ENCODE measurements at regions not wholly inside any gene's neighbourhood (a gene's known extent, or its start where the extent isn't known, plus 50 kb on each side); places are given as distances from the start of the nearest gene placed in this dataset.

DNA sequence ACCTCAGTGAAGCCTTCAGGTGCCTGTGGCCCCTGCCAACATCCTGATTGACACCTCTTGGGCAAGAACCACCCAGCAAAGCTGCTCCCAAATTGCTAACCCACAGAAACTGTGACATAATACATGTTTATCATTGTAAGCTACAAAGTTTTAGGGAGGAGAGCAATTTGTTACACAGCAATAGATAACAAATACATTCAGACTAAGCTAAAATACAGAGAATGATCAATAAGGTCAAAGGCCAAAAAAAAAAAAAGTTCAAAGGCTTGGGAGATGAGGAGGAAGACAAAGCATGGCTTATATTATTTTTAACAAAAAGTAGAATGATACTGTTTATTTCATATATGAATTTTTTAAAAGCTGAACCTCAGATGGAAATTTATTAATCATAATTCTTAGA, 105.9 kb downstream of the ID4 start:
- TF ChIP-seq, protein P1, sequence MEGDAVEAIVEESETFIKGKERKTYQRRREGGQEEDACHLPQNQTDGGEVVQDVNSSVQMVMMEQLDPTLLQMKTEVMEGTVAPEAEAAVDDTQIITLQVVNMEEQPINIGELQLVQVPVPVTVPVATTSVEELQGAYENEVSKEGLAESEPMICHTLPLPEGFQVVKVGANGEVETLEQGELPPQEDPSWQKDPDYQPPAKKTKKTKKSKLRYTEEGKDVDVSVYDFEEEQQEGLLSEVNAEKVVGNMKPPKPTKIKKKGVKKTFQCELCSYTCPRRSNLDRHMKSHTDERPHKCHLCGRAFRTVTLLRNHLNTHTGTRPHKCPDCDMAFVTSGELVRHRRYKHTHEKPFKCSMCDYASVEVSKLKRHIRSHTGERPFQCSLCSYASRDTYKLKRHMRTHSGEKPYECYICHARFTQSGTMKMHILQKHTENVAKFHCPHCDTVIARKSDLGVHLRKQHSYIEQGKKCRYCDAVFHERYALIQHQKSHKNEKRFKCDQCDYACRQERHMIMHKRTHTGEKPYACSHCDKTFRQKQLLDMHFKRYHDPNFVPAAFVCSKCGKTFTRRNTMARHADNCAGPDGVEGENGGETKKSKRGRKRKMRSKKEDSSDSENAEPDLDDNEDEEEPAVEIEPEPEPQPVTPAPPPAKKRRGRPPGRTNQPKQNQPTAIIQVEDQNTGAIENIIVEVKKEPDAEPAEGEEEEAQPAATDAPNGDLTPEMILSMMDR (IDR thresholded peaks at IDR 0.05): no peak
- TF ChIP-seq SIN3A (IDR thresholded peaks at IDR 0.05; ENCODE audit: borderline replicate concordance, insufficient read depth, low read depth, low read length): no peak
- TF ChIP-seq, protein P2, sequence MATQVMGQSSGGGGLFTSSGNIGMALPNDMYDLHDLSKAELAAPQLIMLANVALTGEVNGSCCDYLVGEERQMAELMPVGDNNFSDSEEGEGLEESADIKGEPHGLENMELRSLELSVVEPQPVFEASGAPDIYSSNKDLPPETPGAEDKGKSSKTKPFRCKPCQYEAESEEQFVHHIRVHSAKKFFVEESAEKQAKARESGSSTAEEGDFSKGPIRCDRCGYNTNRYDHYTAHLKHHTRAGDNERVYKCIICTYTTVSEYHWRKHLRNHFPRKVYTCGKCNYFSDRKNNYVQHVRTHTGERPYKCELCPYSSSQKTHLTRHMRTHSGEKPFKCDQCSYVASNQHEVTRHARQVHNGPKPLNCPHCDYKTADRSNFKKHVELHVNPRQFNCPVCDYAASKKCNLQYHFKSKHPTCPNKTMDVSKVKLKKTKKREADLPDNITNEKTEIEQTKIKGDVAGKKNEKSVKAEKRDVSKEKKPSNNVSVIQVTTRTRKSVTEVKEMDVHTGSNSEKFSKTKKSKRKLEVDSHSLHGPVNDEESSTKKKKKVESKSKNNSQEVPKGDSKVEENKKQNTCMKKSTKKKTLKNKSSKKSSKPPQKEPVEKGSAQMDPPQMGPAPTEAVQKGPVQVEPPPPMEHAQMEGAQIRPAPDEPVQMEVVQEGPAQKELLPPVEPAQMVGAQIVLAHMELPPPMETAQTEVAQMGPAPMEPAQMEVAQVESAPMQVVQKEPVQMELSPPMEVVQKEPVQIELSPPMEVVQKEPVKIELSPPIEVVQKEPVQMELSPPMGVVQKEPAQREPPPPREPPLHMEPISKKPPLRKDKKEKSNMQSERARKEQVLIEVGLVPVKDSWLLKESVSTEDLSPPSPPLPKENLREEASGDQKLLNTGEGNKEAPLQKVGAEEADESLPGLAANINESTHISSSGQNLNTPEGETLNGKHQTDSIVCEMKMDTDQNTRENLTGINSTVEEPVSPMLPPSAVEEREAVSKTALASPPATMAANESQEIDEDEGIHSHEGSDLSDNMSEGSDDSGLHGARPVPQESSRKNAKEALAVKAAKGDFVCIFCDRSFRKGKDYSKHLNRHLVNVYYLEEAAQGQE (IDR thresholded peaks at IDR 0.05; ENCODE audit: insufficient read depth in 1 of 2, low read depth in 2 of 2, low read length in 1 of 2): no peak
- TF ChIP-seq POLR2AphosphoS5 (IDR thresholded peaks at IDR 0.05; ENCODE audit: low read depth, low read length): no peak
- no peak for TF ChIP-seq TCF7L2 (IDR thresholded peaks at IDR 0.05; ENCODE audit: low read depth, low read length)

Measured in Panc1 (cell line).